ENCODE measurements at regions not wholly inside any gene's neighbourhood (a gene's known extent, or its start where the extent isn't known, plus 50 kb on each side); places are given as distances from the start of the nearest gene placed in this dataset.

DNA sequence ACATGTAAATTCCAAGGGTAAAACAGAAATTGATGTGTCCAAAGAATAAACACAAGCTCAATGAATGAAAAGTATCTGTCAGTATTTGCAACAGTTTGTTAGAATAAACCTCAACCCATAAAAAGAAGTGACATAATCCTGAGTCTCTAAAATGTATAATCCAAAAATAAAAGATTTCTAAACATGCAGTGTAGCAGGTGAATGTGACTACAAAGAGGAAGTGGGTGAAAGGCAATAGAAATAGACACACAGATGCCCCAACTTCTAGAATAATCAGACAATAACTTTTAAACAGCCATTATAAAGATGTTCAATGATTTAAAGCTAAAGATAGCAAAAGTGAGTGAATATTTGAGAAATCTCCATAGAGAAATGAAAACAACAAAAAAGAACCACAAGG is 1009.2 kb upstream of the GJE1 start:
- H3K4me1 ChIP-seq, result no peaks in the 10 kb centered on the region
- H3K4me3 ChIP-seq, result no peak overlapping the region
- no peaks in the 10 kb centered on the region for H3K9me3 ChIP-seq
- no peak for ATAC-seq
- no peak overlapping the region for H3K27ac ChIP-seq
- TF ChIP-seq EP300 (IDR thresholded peaks at IDR 0.05), result no peak
- TF ChIP-seq, protein P1, sequence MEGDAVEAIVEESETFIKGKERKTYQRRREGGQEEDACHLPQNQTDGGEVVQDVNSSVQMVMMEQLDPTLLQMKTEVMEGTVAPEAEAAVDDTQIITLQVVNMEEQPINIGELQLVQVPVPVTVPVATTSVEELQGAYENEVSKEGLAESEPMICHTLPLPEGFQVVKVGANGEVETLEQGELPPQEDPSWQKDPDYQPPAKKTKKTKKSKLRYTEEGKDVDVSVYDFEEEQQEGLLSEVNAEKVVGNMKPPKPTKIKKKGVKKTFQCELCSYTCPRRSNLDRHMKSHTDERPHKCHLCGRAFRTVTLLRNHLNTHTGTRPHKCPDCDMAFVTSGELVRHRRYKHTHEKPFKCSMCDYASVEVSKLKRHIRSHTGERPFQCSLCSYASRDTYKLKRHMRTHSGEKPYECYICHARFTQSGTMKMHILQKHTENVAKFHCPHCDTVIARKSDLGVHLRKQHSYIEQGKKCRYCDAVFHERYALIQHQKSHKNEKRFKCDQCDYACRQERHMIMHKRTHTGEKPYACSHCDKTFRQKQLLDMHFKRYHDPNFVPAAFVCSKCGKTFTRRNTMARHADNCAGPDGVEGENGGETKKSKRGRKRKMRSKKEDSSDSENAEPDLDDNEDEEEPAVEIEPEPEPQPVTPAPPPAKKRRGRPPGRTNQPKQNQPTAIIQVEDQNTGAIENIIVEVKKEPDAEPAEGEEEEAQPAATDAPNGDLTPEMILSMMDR (IDR thresholded peaks at IDR 0.05), result no peak
- no peak for TF ChIP-seq POLR2AphosphoS5 (IDR thresholded peaks at IDR 0.05)
- TF ChIP-seq POLR2A (IDR thresholded peaks at IDR 0.05), result no peak
- no peaks in the 10 kb centered on the region for H3K27me3 ChIP-seq
- H3K36me3 ChIP-seq, result no peaks in the 10 kb centered on the region

DNA sequence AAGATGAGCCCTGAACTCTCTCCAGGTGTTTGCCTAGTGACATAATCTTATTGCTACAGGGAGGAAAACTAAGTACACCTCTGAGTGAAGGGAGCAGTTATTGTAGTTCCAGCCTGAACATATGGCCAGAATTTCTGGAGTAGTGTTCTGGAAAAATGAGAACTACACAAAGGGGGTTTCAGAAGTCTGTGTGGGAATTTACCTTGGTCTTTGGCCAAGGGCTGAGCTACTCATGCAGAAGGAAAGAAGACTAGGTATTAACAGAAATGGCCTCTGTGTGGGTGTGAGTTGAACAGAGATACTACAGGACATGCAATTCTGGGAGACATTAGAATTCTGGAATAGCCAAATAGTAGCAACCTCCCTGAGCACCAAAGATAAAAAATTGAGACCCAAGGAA is 1009.7 kb upstream of the GJE1 start:
- Histone ChIP-seq H3K4me1 (peaks cover 0 to 3% (median 0%) of the 10 kb centered on the region in 3 donors), H3K27ac (no peak overlapping the region), H3K27me3 (no peaks in the 10 kb centered on the region), H3K9me3 (no peaks in the 10 kb centered on the region), H3K4me3 (no peak overlapping the region), H3K36me3 (no peaks in the 10 kb centered on the region)
- no peak for ATAC-seq
- TF ChIP-seq EP300 (IDR thresholded peaks at IDR 0.05) (no peak), POLR2AphosphoS5 (IDR thresholded peaks at IDR 0.05) (no peak), POLR2A (IDR thresholded peaks at IDR 0.05) (no peak)
- TF ChIP-seq, protein P1 (IDR thresholded peaks at IDR 0.05), result no peak

DNA sequence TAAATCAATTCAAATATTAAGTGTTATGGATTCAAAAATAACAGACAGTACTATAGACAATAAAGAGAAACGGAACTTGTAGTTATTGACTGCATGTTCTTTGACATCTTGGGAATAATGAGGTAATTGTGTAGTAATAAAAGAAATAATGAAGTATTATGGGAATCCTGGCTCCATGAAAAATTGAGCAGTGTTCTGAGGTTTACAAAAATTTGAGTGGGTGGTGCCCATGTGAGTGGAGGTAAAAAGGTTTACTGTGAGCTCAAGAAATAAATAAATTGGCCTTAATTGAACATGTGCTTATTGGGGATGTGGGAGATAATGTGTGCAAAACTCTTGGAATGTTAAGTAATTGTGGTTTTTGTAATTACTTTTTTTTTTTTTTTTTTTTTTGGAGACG is 1013.7 kb upstream of the GJE1 start:
- Histone ChIP-seq H3K4me3 (no peak overlapping the region), H3K27me3 (no peaks in the 10 kb centered on the region), H3K4me1 (peaks cover 0 to 8% (median 0%) of the 10 kb centered on the region in 3 donors), H3K9me3 (no peaks in the 10 kb centered on the region), H3K27ac (no peak overlapping the region), H3K36me3 (no peaks in the 10 kb centered on the region)
- ATAC-seq, result no peak
- no peak for TF ChIP-seq POLR2A (IDR thresholded peaks at IDR 0.05)
- TF ChIP-seq POLR2AphosphoS5 (IDR thresholded peaks at IDR 0.05), result no peak
- no peak for TF ChIP-seq EP300 (IDR thresholded peaks at IDR 0.05)
- TF ChIP-seq, protein P1 (IDR thresholded peaks at IDR 0.05), result no peak
- WGBS, 2 donors (ENCODE audit: low coverage in 1 of 2), result 58 to 60% methylated on average over 2 of the region's 2 CpGs

DNA sequence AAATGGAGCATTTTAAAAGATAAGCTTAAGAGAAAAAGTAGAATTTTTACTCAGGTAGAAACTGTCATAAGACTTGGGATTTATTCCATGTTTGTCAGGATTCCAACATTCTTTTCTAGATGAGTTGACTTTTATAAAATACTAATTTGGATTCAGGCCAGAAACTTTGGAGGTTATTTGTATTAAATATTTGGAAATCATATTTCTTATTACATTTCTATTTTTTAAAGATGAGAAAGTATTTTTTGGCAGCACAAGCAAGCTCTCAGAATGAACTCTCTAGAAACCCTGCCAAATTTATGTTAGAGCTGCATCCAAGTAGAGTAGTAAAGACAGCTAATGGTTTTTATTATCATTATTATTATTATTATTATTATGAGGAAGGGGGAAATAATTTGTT is 1014.9 kb upstream of the GJE1 start:
- TF ChIP-seq POLR2AphosphoS5 (IDR thresholded peaks at IDR 0.05) (no peak), POLR2A (IDR thresholded peaks at IDR 0.05) (no peak), EP300 (IDR thresholded peaks at IDR 0.05) (no peak)
- TF ChIP-seq, protein P1 (IDR thresholded peaks at IDR 0.05), result no peak
- peaks cover 0 to 8% (median 0%) of the 10 kb centered on the region in 3 donors for H3K4me1 ChIP-seq
- H3K4me3 ChIP-seq, result no peak overlapping the region
- no peaks in the 10 kb centered on the region for H3K9me3 ChIP-seq
- H3K36me3 ChIP-seq, result no peaks in the 10 kb centered on the region
- no peaks in the 10 kb centered on the region for H3K27me3 ChIP-seq
- ATAC-seq, result no peak
- no peak overlapping the region for H3K27ac ChIP-seq

DNA sequence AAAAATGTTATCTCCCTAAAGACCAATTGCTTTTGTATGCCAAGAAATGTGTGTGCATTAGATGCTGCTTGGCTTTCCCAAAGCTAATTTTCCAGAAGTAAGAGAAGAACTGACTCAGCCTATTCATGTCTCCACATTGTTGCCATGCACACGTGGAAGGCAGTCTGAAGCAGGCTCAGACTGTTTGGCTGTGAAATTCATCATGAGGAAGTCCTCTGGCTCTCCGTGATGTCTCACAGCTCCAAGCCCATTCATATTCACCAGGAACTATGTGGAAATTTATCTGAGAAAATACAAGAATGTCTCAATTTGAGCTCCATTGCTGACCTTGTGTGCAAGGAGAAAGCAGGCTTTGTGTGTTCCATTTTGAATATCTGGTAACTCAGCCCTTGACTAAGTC is 1022.2 kb upstream of the GJE1 start:
- peak; percentile 72 for ATAC-seq
- Histone ChIP-seq H3K9me3 (no peaks in the 10 kb centered on the region), H3K4me1 (no peaks in the 10 kb centered on the region), H3K27ac (no peak overlapping the region), H3K27me3 (no peaks in the 10 kb centered on the region), H3K4me3 (no peak overlapping the region), H3K36me3 (no peaks in the 10 kb centered on the region)
- no peak for TF ChIP-seq POLR2A (IDR thresholded peaks at IDR 0.05)
- TF ChIP-seq EP300 (IDR thresholded peaks at IDR 0.05), result no peak
- TF ChIP-seq, protein P1 (IDR thresholded peaks at IDR 0.05), result no peak
- no peak for TF ChIP-seq POLR2AphosphoS5 (IDR thresholded peaks at IDR 0.05)
- WGBS, 2 donors (ENCODE audit: low coverage in 1 of 2), result 30 to 44% methylated on average over 2 of the region's 2 CpGs
